Activated naive CD4-positive, alpha-beta T cell treated with anti-CD3 and anti-CD28 coated beads for 36 hours (primary cell): ENCODE measurements at regions not wholly inside any gene's neighbourhood (a gene's known extent, or its start where the extent isn't known, plus 50 kb on each side); places are given as distances from the start of the nearest gene placed in this dataset.
"Not testable (repeated sequence)": the region's sequence is repeated elsewhere in the genome, so short reads cannot be mapped to it uniquely, and the experiment has no call there.

Source experiments
- CTCF ChIA-PET: fragments of 350-600 bp; sonication (Branson Sonifier 250); formaldehyde crosslinking; loops from one replicate; lab custom pipeline; 2021; ENCODE audit warnings: antibody characterized with exemption; lab: Charles Lee
- DNase-seq: peaks from one replicate; pipeline ENCODE4 v3.0.0-alpha.2; 2020
- H3K27ac Mint-ChIP-seq: one replicate; pipeline ENCODE4 v1.8.0; 2021; ENCODE audit warnings: mild to moderate bottlenecking, mixed read lengths
- H3K27me3 Mint-ChIP-seq: one replicate; pipeline ENCODE4 v1.8.0; 2021; ENCODE audit warnings: low read depth, mixed read lengths
- H3K36me3 Mint-ChIP-seq: one replicate; pipeline ENCODE4 v1.8.0; 2021; ENCODE audit warnings: low read depth, mixed read lengths
- H3K4me1 Mint-ChIP-seq: one replicate; pipeline ENCODE4 v1.8.0; 2021; ENCODE audit warnings: low read depth, mixed read lengths
- H3K4me3 Mint-ChIP-seq: one replicate; pipeline ENCODE4 v1.8.0; 2021; ENCODE audit warnings: mild to moderate bottlenecking, moderate library complexity, mixed read lengths
- H3K9me3 Mint-ChIP-seq: one replicate; pipeline ENCODE4 v1.8.0; 2021; ENCODE audit warnings: mixed read lengths
- intact Hi-C: fragments of 100-400 bp; cut with micrococcal nuclease; formaldehyde crosslinking; loops from one replicate; pipeline ENCODE4 v1.15.1; 2023

DNA sequence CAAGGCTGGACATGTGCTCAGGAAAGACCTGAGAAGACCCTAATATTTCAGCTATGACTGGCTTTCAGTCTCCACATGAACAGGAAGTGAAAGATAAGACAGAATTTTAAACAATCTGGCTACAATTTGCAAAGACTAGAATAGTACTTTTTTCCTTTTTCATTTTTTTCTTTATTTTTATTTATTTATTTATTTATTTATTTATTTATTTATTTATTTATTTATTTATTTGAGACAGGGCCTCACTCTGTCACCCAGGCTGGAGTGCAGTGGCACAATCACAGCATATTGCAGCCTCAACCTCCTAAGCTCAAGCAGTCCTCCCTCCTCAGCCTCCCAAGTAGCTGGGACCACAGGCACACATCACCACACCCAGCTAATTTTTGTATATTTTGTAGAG, 61.1 kb upstream of the PHF6 start:
- H3K4me3 Mint-ChIP-seq, H3K27ac Mint-ChIP-seq, H3K27me3 Mint-ChIP-seq, H3K36me3 Mint-ChIP-seq, intact Hi-C loops, DNase-seq, H3K4me1 Mint-ChIP-seq: not testable (repeated sequence)
- H3K9me3 Mint-ChIP-seq = peaks cover 11% of the 10 kb centered on the region
- CTCF ChIA-PET = interaction anchor here (0.6 kb wide), 1 partner anchor 84 kb away, joined by 3 read pairs; no protein-coding TSS in a partner anchor

DNA sequence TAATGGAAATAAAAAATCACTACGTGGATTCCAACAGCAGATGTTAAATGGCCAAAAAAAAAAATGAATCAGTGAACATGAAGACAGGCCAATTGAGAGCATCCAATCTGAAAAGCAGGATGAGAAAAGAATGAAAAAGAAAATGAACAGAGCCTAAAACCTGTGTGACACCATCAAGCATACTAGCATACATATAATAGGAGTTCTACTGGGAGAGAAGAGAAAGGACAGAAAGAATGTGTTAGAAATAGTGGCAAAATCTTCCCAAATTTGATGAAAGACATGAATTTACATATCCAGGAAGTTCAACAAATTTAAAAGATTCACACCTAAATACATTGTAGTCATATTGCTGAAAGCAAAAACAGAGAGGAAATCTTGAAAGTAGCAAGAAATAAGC, 59.7 kb upstream of the PHF6 start:
- H3K4me3 Mint-ChIP-seq = no peak overlapping the region
- intact Hi-C loops = no loop called here
- no peaks in the 10 kb centered on the region for H3K27me3 Mint-ChIP-seq
- H3K4me1 Mint-ChIP-seq = no peaks in the 10 kb centered on the region
- CTCF ChIA-PET = interaction anchor here (0.7 kb wide), 1 partner anchor 560 kb away, joined by 3 read pairs; no protein-coding TSS in a partner anchor
- peaks cover 11% of the 10 kb centered on the region for H3K9me3 Mint-ChIP-seq
- H3K27ac Mint-ChIP-seq = no peak overlapping the region
- peaks cover 3% of the 10 kb centered on the region for H3K36me3 Mint-ChIP-seq
- DNase-seq = no peak

DNA sequence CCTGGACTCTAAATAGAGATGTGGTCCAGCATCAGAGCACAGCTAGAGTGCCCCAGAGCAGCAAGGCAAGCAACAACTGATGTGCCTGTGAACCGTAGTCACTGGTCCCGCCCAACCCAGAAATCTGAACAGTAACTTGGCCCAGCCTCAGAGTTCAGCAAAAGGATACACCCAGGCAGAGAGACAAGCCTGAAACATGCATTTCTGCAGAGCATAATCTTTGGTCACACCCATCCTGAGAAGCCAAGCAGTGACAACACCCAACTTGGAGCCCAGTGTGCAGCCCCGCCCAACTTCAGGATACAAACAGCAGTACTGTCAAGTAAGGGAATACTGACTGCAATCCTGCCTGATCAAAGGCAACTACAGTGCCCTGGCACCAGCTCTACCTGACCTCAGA, 57.2 kb upstream of the PHF6 start:
- Mint-ChIP-seq H3K9me3 (peaks cover 11% of the 10 kb centered on the region), H3K4me3 (no peak overlapping the region), H3K36me3 (peaks cover 3% of the 10 kb centered on the region), H3K4me1 (no peaks in the 10 kb centered on the region), H3K27ac (no peak overlapping the region), H3K27me3 (no peaks in the 10 kb centered on the region)
- CTCF ChIA-PET = no interaction called here
- DNase-seq = no peak
- intact Hi-C loops = no loop called here
